HG03135 (cell line): ENCODE measurements at regions not wholly inside any gene's neighbourhood (a gene's known extent, or its start where the extent isn't known, plus 50 kb on each side); places are given as distances from the start of the nearest gene placed in this dataset.
"Not testable (repeated sequence)": the region's sequence is repeated elsewhere in the genome, so short reads cannot be mapped to it uniquely, and the experiment has no call there.

ENCODE experiments used
- ATAC-seq: cut with Tn5 transposase; IDR thresholded peaks from one replicate; pipeline ENCODE4 v1.9.1; 2021; ENCODE audit warnings: mild to moderate bottlenecking, moderate library complexity; ENCODE audit not compliant: unreplicated experiment

- not testable (repeated sequence) for ATAC-seq
Measured at GRCh38 chr13:109264603-109265437, 521.6 kb downstream of the IRS2 start.

DNA sequence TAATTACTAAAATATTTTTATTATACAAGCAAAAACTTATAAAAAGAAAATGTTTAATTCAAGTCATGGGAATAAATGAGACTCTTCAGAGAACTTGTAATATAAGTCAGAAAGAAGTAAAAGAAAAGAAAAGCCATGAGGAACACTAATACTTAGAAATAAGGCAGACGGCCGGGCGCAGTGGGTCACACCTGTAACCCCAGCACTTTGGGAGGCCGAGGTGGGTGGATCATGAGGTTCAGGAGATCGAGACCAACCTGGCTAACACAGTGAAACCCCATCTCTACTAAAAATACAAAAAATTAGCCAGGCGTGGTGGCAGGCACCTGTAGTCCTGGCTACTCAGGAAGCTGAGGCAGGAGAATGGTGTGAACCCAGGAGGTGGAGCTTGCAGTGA lies 528.6 kb downstream of the IRS2 start:
- ATAC-seq, result not testable (repeated sequence)
